Gastrocnemius medialis (tissue), 4 donors: ENCODE measurements at regions not wholly inside any gene's neighbourhood (a gene's known extent, or its start where the extent isn't known, plus 50 kb on each side); places are given as distances from the start of the nearest gene placed in this dataset.
"Not testable (repeated sequence)": the region's sequence is repeated elsewhere in the genome, so short reads cannot be mapped to it uniquely, and the experiment has no call there.

Experiments
- ATAC-seq, 2 donors: fragments of 150-250 bp; one replicate each; pipeline ENCODE4 v1.9.1; 2016
- DNase-seq, 2 donors: peaks; one replicate each; pipeline ENCODE4 v3.0.0-alpha.2; 2019
- H3K27ac ChIP-seq, 4 donors: fragments of 200-600 bp; sonication (generic); 1 replicate in 1 of 4; 2 replicates in 3 of 4; pipeline ENCODE4 v1.5.1; 2016 to 2018; ENCODE audit warnings: mild to moderate bottlenecking in 2 of 4, moderate library complexity in 1 of 4
- H3K27me3 ChIP-seq, 3 donors: fragments of 200-600 bp; sonication (generic) in 2 of 3; 1 replicate in 1 of 3; 2 replicates in 2 of 3; pipeline versions ENCODE4 v1.5.1 to v1.6.0; 2016 to 2019; ENCODE audit warnings: mild to moderate bottlenecking in 1 of 3, moderate library complexity in 1 of 3
- H3K36me3 ChIP-seq, 2 donors: fragments of 200-600 bp; sonication (generic) in 1 of 2; one replicate each; pipeline ENCODE4 v1.5.1; 2017 to 2018
- H3K4me1 ChIP-seq, 2 donors: fragments of 200-600 bp; sonication (generic) in 1 of 2; one replicate each; pipeline ENCODE4 v1.5.1; 2016 to 2017; ENCODE audit warnings: mild to moderate bottlenecking in 2 of 2
- H3K4me3 ChIP-seq, 4 donors: fragments of 200-600 bp; sonication (generic) in 3 of 4; 1 replicate in 1 of 4; 2 replicates in 3 of 4; pipeline ENCODE4 v1.5.1; 2016 to 2019; ENCODE audit warnings: mild to moderate bottlenecking in 2 of 4
- H3K9me3 ChIP-seq, 3 donors: fragments of 200-600 bp; sonication (generic) in 2 of 3; 1 replicate in 1 of 3; 2 replicates in 2 of 3; pipeline ENCODE4 v1.5.1; 2016 to 2019
- CTCF ChIP-seq, 5 experiments: fragments of 450-650 bp in 3 of 5; fragments of 200-600 bp in 2 of 5; sonication (generic) in 2 of 5; IDR thresholded peaks in 4 of 5; conservative IDR thresholded peaks in 1 of 5; 1 replicate in 4 of 5; 2 replicates in 1 of 5; pipeline ENCODE4 v1.5.1; 2016 to 2019; ENCODE audit warnings: antibody characterized with exemption in 5 of 5, mild to moderate bottlenecking in 3 of 5, moderate library complexity in 3 of 5
- POLR2A ChIP-seq, 2 donors: fragments of 450-650 bp; IDR thresholded peaks; one replicate each; pipeline ENCODE4 v1.6.1; 2017; ENCODE audit warnings: antibody characterized with exemption in 2 of 2, mild to moderate bottlenecking in 2 of 2, moderate library complexity in 2 of 2
- in situ Hi-C, 4 donors: fragments of 200-750 bp; cut with MboI; loops; one replicate each; pipeline versions ENCODE4 v1.15.0 to v1.8.0; 2017; ENCODE audit warnings: low sequenced_read_pairs in 4 of 4
- intact Hi-C: fragments of 100-400 bp; cut with DNase I; formaldehyde crosslinking; loops from one replicate; pipeline ENCODE4 v1.15.1; 2023; ENCODE audit warnings: low total_unique reads

GRCh38 chr6:90677440-90677839 is 90.6 kb upstream of the MAP3K7 start:
- no peak for DNase-seq
- intact Hi-C loops: no loop called here
- ATAC-seq: no peak
- Histone ChIP-seq H3K27me3 (no peaks in the 10 kb centered on the region), H3K27ac (no peak overlapping the region), H3K4me3 (no peak overlapping the region), H3K9me3 (no peaks in the 10 kb centered on the region), H3K4me1 (no peaks in the 10 kb centered on the region), H3K36me3 (no peaks in the 10 kb centered on the region)
- TF ChIP-seq POLR2A (IDR thresholded peaks at IDR 0.05) (no peak), CTCF (IDR thresholded peaks at IDR 0.05 in 4 of 5, conservative IDR thresholded peaks at IDR 0.05 in 1 of 5) (no peak)
- in situ Hi-C loops: no loop called here

- in situ Hi-C loops: no loop called here
- no peaks in the 10 kb centered on the region for H3K36me3 ChIP-seq
- H3K9me3 ChIP-seq: no peaks in the 10 kb centered on the region
- no peaks in the 10 kb centered on the region for H3K27me3 ChIP-seq
- no peak overlapping the region for H3K27ac ChIP-seq
- DNase-seq (no peak), ATAC-seq (no peak)
- no peak overlapping the region for H3K4me3 ChIP-seq
- no peak for TF ChIP-seq CTCF (IDR thresholded peaks at IDR 0.05 in 4 of 5, conservative IDR thresholded peaks at IDR 0.05 in 1 of 5)
- no peak for TF ChIP-seq POLR2A (IDR thresholded peaks at IDR 0.05)
- no peaks in the 10 kb centered on the region for H3K4me1 ChIP-seq
- intact Hi-C loops: no loop called here
These were observed 89.8 kb upstream of the MAP3K7 start for GRCh38 chr6:90676516-90677300.

GRCh38 chr6:90675107-90675506 is 88.2 kb upstream of the MAP3K7 start:
- DNase-seq, H3K27ac ChIP-seq, H3K4me3 ChIP-seq, ATAC-seq, in situ Hi-C loops, H3K27me3 ChIP-seq, H3K36me3 ChIP-seq, H3K9me3 ChIP-seq, intact Hi-C loops, H3K4me1 ChIP-seq: not testable (repeated sequence)

- ATAC-seq, H3K36me3 ChIP-seq, H3K27me3 ChIP-seq, H3K27ac ChIP-seq, in situ Hi-C loops, DNase-seq, intact Hi-C loops, H3K9me3 ChIP-seq, H3K4me1 ChIP-seq, H3K4me3 ChIP-seq: not testable (repeated sequence)
These were observed 87.2 kb upstream of the MAP3K7 start for GRCh38 chr6:90674077-90674476.

- Histone ChIP-seq H3K9me3 (no peaks in the 10 kb centered on the region), H3K4me1 (no peaks in the 10 kb centered on the region), H3K4me3 (no peak overlapping the region), H3K27me3 (no peaks in the 10 kb centered on the region), H3K27ac (no peak overlapping the region), H3K36me3 (no peaks in the 10 kb centered on the region)
- in situ Hi-C loops (no loop called here), intact Hi-C loops (no loop called here)
- DNase-seq (no peak), ATAC-seq (no peak)
- TF ChIP-seq CTCF (IDR thresholded peaks at IDR 0.05 in 4 of 5, conservative IDR thresholded peaks at IDR 0.05 in 1 of 5) (no peak), POLR2A (IDR thresholded peaks at IDR 0.05) (no peak)
These were observed 83.0 kb upstream of the MAP3K7 start for GRCh38 chr6:90669846-90670245.

- Histone ChIP-seq H3K9me3 (no peaks in the 10 kb centered on the region), H3K27ac (no peak overlapping the region), H3K4me1 (no peaks in the 10 kb centered on the region), H3K4me3 (no peak overlapping the region), H3K36me3 (no peaks in the 10 kb centered on the region), H3K27me3 (no peaks in the 10 kb centered on the region)
- ATAC-seq: no peak
- no peak for DNase-seq
- TF ChIP-seq POLR2A (IDR thresholded peaks at IDR 0.05) (no peak), CTCF (IDR thresholded peaks at IDR 0.05 in 4 of 5, conservative IDR thresholded peaks at IDR 0.05 in 1 of 5) (no peak)
- intact Hi-C loops: no loop called here
- in situ Hi-C loops: no loop called here
These were observed 82.5 kb upstream of the MAP3K7 start for GRCh38 chr6:90669420-90669819.
